GM10266 (cell line): ENCODE measurements at regions not wholly inside any gene's neighbourhood (a gene's known extent, or its start where the extent isn't known, plus 50 kb on each side); places are given as distances from the start of the nearest gene placed in this dataset.

ENCODE experiments used
- DNase-seq: peaks from one replicate; pipeline ENCODE4 v3.0.0; 2012; ENCODE audit errors: extremely low spot score
- CTCF ChIP-seq: IDR thresholded peaks from 2 replicates; pipeline ENCODE4 v1.5.1; 2012; ENCODE audit warnings: mild to moderate bottlenecking, low read depth; ENCODE audit not compliant: control insufficient read depth, insufficient read depth; ENCODE audit errors: missing control alignments

- no peak for DNase-seq
- no peak for TF ChIP-seq CTCF
These were observed 289.6 kb downstream of the SDHAF3 start for GRCh38 chr7:97407106-97407505.

- no peak for DNase-seq
- TF ChIP-seq CTCF, result no peak
These were observed 291.8 kb downstream of the SDHAF3 start for GRCh38 chr7:97409346-97409745.

- DNase-seq, result no peak
These were observed 300.8 kb downstream of the SDHAF3 start for GRCh38 chr7:97418312-97418711.

GRCh38 chr7:97419898-97420297 is 302.4 kb downstream of the SDHAF3 start:
- no peak for TF ChIP-seq CTCF
- DNase-seq, result no peak

More at GRCh38 chr7:97418312-97418711, 300.8 kb downstream of the SDHAF3 start:
- no peak for TF ChIP-seq CTCF

- no peak for TF ChIP-seq CTCF
- DNase-seq, result no peak
These were observed 303.9 kb downstream of the SDHAF3 start for GRCh38 chr7:97421307-97421930.

GRCh38 chr7:97422046-97422445 is 304.5 kb downstream of the SDHAF3 start:
- TF ChIP-seq CTCF, result no peak
- DNase-seq, result no peak

- no peak for DNase-seq
- no peak for TF ChIP-seq CTCF
These were observed 301.9 kb upstream of the TAC1 start for GRCh38 chr7:97430006-97430405.
